GM10248 (cell line): ENCODE measurements at regions not wholly inside any gene's neighbourhood (a gene's known extent, or its start where the extent isn't known, plus 50 kb on each side); places are given as distances from the start of the nearest gene placed in this dataset.

Source experiments
- CTCF ChIA-PET: fragments of 300-600 bp; sonication (Branson Sonifier 250); formaldehyde crosslinking; extraction: SDS; loops from one replicate; lab custom pipeline; 2021; ENCODE audit warnings: antibody characterized with exemption; lab: Yijun Ruan, JAX
- POLR2A ChIA-PET: fragments of 350-650 bp; sonication (Branson Sonifier 250); formaldehyde crosslinking; extraction: SDS; loops from one replicate; lab custom pipeline; 2020; ENCODE audit warnings: antibody characterized with exemption; lab: Yijun Ruan, JAX
- DNase-seq: peaks from one replicate; pipeline ENCODE4 v3.0.0; 2012; ENCODE audit errors: extremely low spot score
- CTCF ChIP-seq: IDR thresholded peaks from 2 replicates; pipeline ENCODE4 v1.5.1; 2012; ENCODE audit warnings: mild to moderate bottlenecking, low read depth; ENCODE audit errors: extremely low read depth, missing control alignments, control extremely low read depth

- ChIA-PET POLR2A (no interaction called here), CTCF (interaction anchor here (1.0 kb wide), 1 partner anchor 68 kb away, joined by 3 read pairs; no protein-coding TSS in a partner anchor)
- no peak for DNase-seq
- TF ChIP-seq CTCF = no peak
Measured at GRCh38 chr4:162341533-162341932, 177.7 kb upstream of the FSTL5 start.

- POLR2A ChIA-PET = no interaction called here
- no peak for TF ChIP-seq CTCF
- DNase-seq = no peak
- CTCF ChIA-PET = interaction anchor here (1.2 to 1.3 kb wide), 2 partner anchors 11 to 47 kb away, joined by 3 read pairs; no protein-coding TSS in a partner anchor
Measured at GRCh38 chr4:162323919-162324318, 160.1 kb upstream of the FSTL5 start.

- no peak for TF ChIP-seq CTCF
- no peak for DNase-seq
- ChIA-PET CTCF (no interaction called here), POLR2A (no interaction called here)
Measured at GRCh38 chr4:162322054-162322453, 158.3 kb upstream of the FSTL5 start.

GRCh38 chr4:162285753-162286152, 122.0 kb upstream of the FSTL5 start:
- no peak for TF ChIP-seq CTCF
- ChIA-PET CTCF (interaction anchor here (1.6 kb wide), 1 partner anchor 9 kb away, joined by 4 read pairs; no protein-coding TSS in a partner anchor), POLR2A (no interaction called here)
- DNase-seq = no peak

- ChIA-PET POLR2A (no interaction called here), CTCF (no interaction called here)
- TF ChIP-seq CTCF = no peak
- DNase-seq = no peak
Measured at GRCh38 chr4:162282684-162283083, 118.9 kb upstream of the FSTL5 start.

GRCh38 chr4:162274354-162274753, 110.6 kb upstream of the FSTL5 start:
- POLR2A ChIA-PET = no interaction called here
- no peak for TF ChIP-seq CTCF
- CTCF ChIA-PET = interaction anchor here (1.5 kb wide), 1 partner anchor 68 kb away, joined by 3 read pairs; no protein-coding TSS in a partner anchor
- peak; percentile 4 for DNase-seq

GRCh38 chr4:162272215-162272614, 108.4 kb upstream of the FSTL5 start:
- DNase-seq = no peak
- TF ChIP-seq CTCF = no peak
- CTCF ChIA-PET = interaction anchor here (1.3 kb wide), 1 partner anchor 10 kb away, joined by 3 read pairs; no protein-coding TSS in a partner anchor
- POLR2A ChIA-PET = no interaction called here
